Left cardiac atrium (tissue), 4 donors: ENCODE measurements at regions not wholly inside any gene's neighbourhood (a gene's known extent, or its start where the extent isn't known, plus 50 kb on each side); places are given as distances from the start of the nearest gene placed in this dataset.

ENCODE experiments used
- ATAC-seq, 2 donors: fragments of 200-7000 bp; cut with Tn5 transposase; one replicate each; pipeline ENCODE4 v1.9.1; 2020; ENCODE audit warnings: mild to moderate bottlenecking in 2 of 2, moderate library complexity in 2 of 2
- DNase-seq: peaks from one replicate; pipeline ENCODE4 v3.0.0-alpha.2; 2020
- intact Hi-C, 2 donors: fragments of 100-400 bp; cut with DNase I; formaldehyde crosslinking; loops; one replicate each; pipeline versions ENCODE4 v1.14.1 to v1.15.1; 2022 to 2023
- donor health status: DM: no; HTN: yes; CAD: no.
- donor health status: DM: no; HTN: yes; CAD: no; lungs with severe emphysema.
- donor health status: DM: yes; HTN: yes; CAD: no.
- donor health status: Dilated cardiomyopathy.

DNA sequence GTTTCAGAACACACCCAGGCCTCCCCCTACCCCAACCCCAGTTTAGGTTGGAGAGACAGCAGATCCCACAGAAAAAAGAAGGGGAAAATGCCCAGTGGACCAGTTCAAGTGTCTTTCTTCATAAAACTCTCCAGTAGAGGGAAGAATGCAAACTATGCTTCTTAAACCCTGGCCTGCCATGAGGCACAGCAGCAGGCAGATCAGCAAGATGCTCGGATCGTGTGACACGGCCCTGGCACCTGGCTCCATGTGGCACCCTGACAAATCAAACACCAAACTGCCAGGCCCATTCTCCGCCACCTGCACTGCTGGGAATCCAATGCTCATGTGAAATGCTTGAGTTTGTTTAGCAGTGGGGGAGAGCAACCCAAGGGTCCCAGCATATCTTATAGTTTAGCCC is 166.8 kb downstream of the SOX9 start:
- no peak for DNase-seq
- intact Hi-C loops = no loop called here
- no peak for ATAC-seq

GRCh38 chr17:72294487-72294893 is 173.7 kb downstream of the SOX9 start:
- ATAC-seq (peak; percentile 48 to 60), DNase-seq (peak; percentile 61)
- intact Hi-C loops = no loop called here

DNA sequence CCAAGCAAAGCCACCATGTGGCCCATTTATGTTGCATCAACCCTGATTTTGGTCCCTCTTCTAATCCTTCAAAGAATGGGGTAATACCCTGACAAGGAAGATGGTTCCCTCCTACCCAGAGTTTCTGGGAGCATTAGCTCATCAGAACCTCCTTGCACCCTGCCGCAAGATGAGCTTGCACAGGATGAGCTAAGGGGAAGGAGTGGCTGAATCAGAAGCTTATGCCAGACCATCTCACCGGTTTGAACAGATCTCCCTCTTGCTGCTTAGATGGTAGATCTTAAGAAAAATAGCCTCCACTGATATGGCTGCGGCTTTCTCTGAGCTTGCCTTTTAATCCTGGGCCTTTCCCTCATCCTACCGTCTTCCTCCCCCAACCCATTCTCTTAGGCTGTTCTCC is 175.1 kb downstream of the SOX9 start:
- ATAC-seq (no peak), DNase-seq (no peak)
- intact Hi-C loops = no loop called here

GRCh38 chr17:72296456-72296855 is 175.6 kb downstream of the SOX9 start:
- DNase-seq = no peak
- ATAC-seq = no peak
- intact Hi-C loops = no loop called here

DNA sequence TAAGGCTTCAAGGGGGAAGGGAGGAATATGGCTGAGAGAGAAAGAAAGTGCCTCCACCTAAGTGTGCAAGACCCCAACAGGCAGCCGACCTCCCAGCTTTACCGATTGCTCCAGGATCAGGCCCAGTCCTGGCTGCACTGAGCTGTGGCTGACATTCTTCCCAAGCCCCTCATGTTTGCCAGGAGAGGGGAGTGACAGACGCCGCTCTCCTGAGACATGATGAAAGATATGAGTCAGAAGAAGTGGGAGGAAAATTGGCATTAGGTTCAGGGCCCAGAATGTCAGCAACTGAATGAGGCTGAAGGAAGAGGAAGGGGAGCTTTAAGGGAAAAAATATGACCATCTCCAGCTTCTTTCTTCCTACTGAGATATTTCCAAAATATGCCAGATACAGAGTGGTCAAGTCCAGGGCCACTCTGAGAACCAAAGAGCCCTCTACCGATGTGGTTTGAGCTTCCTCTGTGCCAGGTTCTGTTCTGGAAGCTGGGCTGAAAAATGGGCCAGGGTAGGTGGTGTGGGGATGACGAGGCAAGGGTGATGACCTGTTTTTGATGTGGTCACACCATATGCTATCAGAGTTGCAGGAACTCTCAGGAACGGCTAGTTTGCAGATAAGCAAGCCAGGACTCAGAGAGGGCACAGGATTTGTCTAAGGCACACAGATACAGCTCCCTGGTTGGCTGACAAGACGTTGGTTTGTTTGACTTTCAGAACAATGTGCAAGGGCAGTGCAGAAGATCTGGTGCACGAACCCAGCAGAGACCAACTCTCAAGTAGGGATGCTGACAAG is 176.7 kb downstream of the SOX9 start:
- intact Hi-C loops = no loop called here
- peak; percentile 53 to 77 for ATAC-seq
- peak; percentile 49 for DNase-seq

GRCh38 chr17:72299100-72299499 is 178.3 kb downstream of the SOX9 start:
- ATAC-seq (no peak), DNase-seq (no peak)
- intact Hi-C loops = no loop called here

DNA sequence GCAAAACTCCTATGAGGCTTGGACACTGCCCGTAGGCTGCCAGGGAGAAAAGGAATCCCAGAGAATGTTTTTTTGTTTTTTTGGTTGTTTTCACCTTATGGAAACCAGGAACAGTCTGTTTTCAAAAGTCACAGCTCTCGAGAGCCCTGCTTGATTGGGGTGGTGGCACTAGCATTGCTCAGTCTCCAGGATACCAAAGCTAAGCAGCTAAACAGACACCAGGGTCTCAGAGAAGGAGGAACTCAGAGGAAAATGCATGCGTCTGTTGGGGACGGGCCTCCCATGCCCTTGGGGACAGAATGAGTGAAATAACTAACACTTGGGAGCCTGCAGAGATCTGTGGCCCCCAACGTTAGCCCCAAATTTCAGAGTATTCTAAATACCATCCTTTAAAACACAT is 178.8 kb downstream of the SOX9 start:
- intact Hi-C loops = no loop called here
- ATAC-seq (no peak), DNase-seq (no peak)

GRCh38 chr17:72301887-72302286 is 181.1 kb downstream of the SOX9 start:
- ATAC-seq (no peak), DNase-seq (peak; percentile 29)
- intact Hi-C loops = no loop called here

DNA sequence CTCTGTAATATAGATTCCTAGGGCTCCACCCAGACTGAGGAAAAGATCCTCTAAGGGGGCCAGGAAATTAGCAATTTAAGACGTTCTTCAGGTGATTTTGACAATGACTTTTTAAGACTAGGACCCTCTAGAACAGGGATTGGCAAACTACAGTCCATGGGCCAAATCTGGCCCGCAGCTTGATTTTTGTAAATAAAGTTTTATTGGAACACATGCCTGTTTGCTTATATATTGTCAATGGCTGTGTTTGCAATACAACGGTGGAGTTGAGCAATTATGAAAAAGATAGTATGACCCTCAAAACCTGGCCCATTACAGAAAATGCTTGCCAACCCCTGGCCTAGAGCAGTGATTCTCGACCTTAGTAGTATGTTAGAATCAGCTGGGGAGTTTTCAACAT is 181.9 kb downstream of the SOX9 start:
- intact Hi-C loops = no loop called here
- no peak for ATAC-seq
- no peak for DNase-seq

- intact Hi-C loops = no loop called here
- no peak for DNase-seq
- ATAC-seq = no peak
Observed at GRCh38 chr17:72303787-72304733, 183.2 kb downstream of the SOX9 start.

- no peak for DNase-seq
- intact Hi-C loops = no loop called here
- no peak for ATAC-seq
Observed at GRCh38 chr17:72304859-72305258, 184.0 kb downstream of the SOX9 start.

- DNase-seq (no peak), ATAC-seq (no peak)
- intact Hi-C loops = no loop called here
Observed at GRCh38 chr17:72305472-72305871, 184.7 kb downstream of the SOX9 start.

GRCh38 chr17:72306037-72306436 is 185.2 kb downstream of the SOX9 start:
- ATAC-seq (peak; percentile 15 to 70), DNase-seq (peak; percentile 29)
- intact Hi-C loops = no loop called here

DNA sequence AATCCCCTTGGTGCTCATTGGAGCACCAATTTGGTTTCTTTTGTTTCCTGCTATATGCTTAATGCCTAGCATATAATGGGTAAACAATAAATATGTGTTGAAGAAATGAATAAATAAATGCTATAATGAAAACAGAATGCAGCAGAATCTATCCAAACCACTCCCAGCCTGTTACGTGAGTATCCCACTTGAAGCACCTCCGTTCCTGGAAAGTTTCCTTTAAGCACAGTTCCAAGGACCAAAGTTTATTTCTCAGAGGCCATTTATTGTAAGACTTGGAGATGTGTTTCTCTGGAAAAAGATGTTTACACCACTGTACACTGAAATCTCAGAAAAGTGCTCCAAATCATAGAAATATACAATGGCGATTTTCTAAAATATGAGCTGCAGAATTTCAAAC is 187.0 kb downstream of the SOX9 start:
- intact Hi-C loops = no loop called here
- ATAC-seq (no peak), DNase-seq (no peak)

GRCh38 chr17:72308744-72309385 is 188.0 kb downstream of the SOX9 start:
- intact Hi-C loops = no loop called here
- no peak for DNase-seq
- ATAC-seq = no peak

- no peak for ATAC-seq
- no peak for DNase-seq
- intact Hi-C loops = no loop called here
Observed at GRCh38 chr17:72311004-72311403, 190.2 kb downstream of the SOX9 start.

DNA sequence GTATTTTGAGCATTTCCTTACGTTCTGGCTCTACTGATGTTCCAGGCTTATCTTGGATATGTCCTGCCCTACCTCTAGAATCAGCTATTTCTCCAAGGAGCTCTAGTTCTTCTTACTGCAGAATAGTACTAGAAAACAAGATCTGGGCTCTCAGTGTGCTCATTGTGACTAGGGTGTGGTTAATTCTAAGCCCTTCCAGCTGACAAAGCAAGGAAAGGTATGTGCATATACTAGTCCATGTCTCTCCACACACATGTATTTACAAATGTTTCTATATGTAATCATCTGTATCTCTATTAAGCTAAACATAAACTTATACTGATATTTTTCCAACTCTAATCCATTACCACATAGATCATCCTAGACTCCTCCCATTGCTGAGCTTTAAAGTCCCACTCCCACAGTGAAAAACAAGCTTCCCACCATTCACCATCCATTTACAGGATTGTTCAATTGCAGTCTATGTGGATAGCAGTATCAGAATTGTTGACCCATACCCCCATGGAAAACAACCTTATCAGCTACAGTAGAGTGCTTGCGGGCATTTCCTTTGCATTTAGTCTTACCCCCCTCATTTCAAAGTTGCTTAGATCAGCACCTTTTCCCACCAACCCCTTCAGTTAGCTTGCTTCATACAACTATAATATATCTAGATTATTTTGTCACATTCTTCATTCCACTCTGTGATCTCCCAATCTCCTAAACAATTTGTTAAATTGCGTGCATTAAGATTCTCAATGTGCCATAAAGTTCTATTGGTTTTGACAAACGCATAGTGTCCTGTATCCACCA is 194.5 kb downstream of the SOX9 start:
- no peak for DNase-seq
- intact Hi-C loops = no loop called here
- ATAC-seq = no peak

DNA sequence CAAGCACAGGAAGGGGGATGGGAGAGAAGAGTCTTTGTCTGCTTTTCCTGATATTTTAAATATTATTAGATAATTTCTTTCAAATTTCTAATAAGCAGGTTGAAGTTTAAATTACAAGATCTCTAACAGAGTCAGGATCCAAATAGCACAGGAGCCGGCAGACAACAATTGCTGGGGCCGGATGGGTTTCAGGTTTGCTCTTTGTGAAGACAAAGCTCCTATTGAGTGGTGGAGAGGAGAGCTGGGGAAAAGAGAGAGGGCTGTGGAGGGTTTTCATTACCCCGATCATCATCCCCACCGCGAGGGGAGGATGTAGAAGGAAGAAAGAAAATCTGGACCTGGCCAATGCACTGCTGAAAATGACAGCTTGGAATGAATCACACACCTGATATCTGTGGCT is 197.3 kb downstream of the SOX9 start:
- no peak for ATAC-seq
- intact Hi-C loops = no loop called here
- DNase-seq = no peak

DNA sequence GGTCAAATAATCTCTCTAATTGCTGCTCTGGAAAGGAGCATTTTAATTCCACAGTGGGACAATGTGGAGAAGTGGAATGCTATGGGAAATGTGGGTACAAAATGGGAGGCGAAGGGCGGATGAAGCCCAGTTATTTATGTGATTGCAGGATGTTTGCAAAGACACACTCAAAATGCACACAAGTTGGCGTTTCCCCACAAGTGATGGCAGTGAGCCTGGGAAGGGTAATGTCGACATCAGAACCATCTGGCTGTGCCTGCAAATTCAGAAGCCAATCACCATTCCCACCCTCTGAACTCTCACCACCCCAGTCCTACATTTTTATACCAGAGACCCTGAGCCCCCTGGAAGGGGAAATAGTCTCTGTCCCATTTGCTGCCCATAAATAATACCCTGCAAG is 201.1 kb downstream of the SOX9 start:
- intact Hi-C loops = no loop called here
- no peak for ATAC-seq
- DNase-seq = no peak
